ENCODE measurements at regions not wholly inside any gene's neighbourhood (a gene's known extent, or its start where the extent isn't known, plus 50 kb on each side); places are given as distances from the start of the nearest gene placed in this dataset.

GRCh38 chr10:105473170-105473569 is 832.1 kb downstream of the SORCS3 start:
- Histone ChIP-seq H3K27ac (no peak overlapping the region), H3K9me3 (no peaks in the 10 kb centered on the region), H3K36me3 (no peaks in the 10 kb centered on the region), H3K27me3 (no peaks in the 10 kb centered on the region), H3K4me3 (no peak overlapping the region), H3K4me1 (no peaks in the 10 kb centered on the region)
- TF ChIP-seq CTCF (IDR thresholded peaks at IDR 0.05) (no peak), POLR2A (IDR thresholded peaks at IDR 0.05) (no peak), EP300 (IDR thresholded peaks at IDR 0.05) (no peak), POLR2AphosphoS5 (IDR thresholded peaks at IDR 0.05) (no peak)
- DNase-seq, result no peak
- intact Hi-C loops (cut with DNase I; ENCODE audit: low total_unique reads), result no loop called here
- 35 to 56% (median 45%) methylated on average over 4 of the region's 4 CpGs for WGBS, 5 donors

- Histone ChIP-seq H3K27ac (no peak overlapping the region), H3K36me3 (no peaks in the 10 kb centered on the region), H3K4me1 (no peaks in the 10 kb centered on the region), H3K9me3 (no peaks in the 10 kb centered on the region), H3K27me3 (no peaks in the 10 kb centered on the region), H3K4me3 (no peak overlapping the region)
- no peak for DNase-seq
- WGBS, 5 donors, result 35 to 47% (median 41%) methylated on average over 1 of the region's 1 CpG
- TF ChIP-seq EP300 (IDR thresholded peaks at IDR 0.05) (no peak), POLR2AphosphoS5 (IDR thresholded peaks at IDR 0.05) (no peak), CTCF (IDR thresholded peaks at IDR 0.05) (no peak), POLR2A (IDR thresholded peaks at IDR 0.05) (no peak)
- intact Hi-C loops (cut with DNase I; ENCODE audit: low total_unique reads), result no loop called here
Measured at GRCh38 chr10:105468759-105469158, 827.7 kb downstream of the SORCS3 start.

GRCh38 chr10:105466521-105466920 is 825.4 kb downstream of the SORCS3 start:
- H3K36me3 ChIP-seq, result no peaks in the 10 kb centered on the region
- H3K4me3 ChIP-seq, result no peak overlapping the region
- H3K9me3 ChIP-seq, result peaks cover 0 to 5% (median 0%) of the 10 kb centered on the region in 4 donors
- DNase-seq, result no peak
- intact Hi-C loops (cut with DNase I; ENCODE audit: low total_unique reads), result no loop called here
- 88 to 100% (median 90%) methylated on average over 1 of the region's 1 CpG for WGBS, 5 donors
- no peaks in the 10 kb centered on the region for H3K27me3 ChIP-seq
- no peak overlapping the region for H3K27ac ChIP-seq
- TF ChIP-seq POLR2A (IDR thresholded peaks at IDR 0.05), result no peak
- no peak for TF ChIP-seq EP300 (IDR thresholded peaks at IDR 0.05)
- no peak for TF ChIP-seq CTCF (IDR thresholded peaks at IDR 0.05)
- TF ChIP-seq POLR2AphosphoS5 (IDR thresholded peaks at IDR 0.05), result no peak
- no peaks in the 10 kb centered on the region for H3K4me1 ChIP-seq

- intact Hi-C loops (cut with DNase I; ENCODE audit: low total_unique reads), result no loop called here
- TF ChIP-seq POLR2A (IDR thresholded peaks at IDR 0.05) (no peak), POLR2AphosphoS5 (IDR thresholded peaks at IDR 0.05) (no peak), CTCF (IDR thresholded peaks at IDR 0.05) (no peak), EP300 (IDR thresholded peaks at IDR 0.05) (no peak)
Measured at GRCh38 chr10:105434970-105435369, 793.9 kb downstream of the SORCS3 start.

More at GRCh38 chr10:105434970-105435369, 793.9 kb downstream of the SORCS3 start:
- 73 to 86% (median 75%) methylated on average over 1 of the region's 1 CpG for WGBS, 5 donors
- no peaks in the 10 kb centered on the region for H3K27me3 ChIP-seq
- H3K36me3 ChIP-seq, result no peaks in the 10 kb centered on the region
- no peak overlapping the region for H3K4me3 ChIP-seq
- H3K9me3 ChIP-seq, result no peaks in the 10 kb centered on the region
- no peak overlapping the region for H3K27ac ChIP-seq
- no peaks in the 10 kb centered on the region for H3K4me1 ChIP-seq
- DNase-seq, result no peak
